Upper lobe of left lung (tissue), 6 donors: ENCODE measurements at regions not wholly inside any gene's neighbourhood (a gene's known extent, or its start where the extent isn't known, plus 50 kb on each side); places are given as distances from the start of the nearest gene placed in this dataset.

Source experiments
- ATAC-seq, 2 donors: fragments of 200-7000 bp; cut with Tn5 transposase; one replicate each; pipeline ENCODE4 v1.9.1; 2022; ENCODE audit warnings: mild to moderate bottlenecking in 2 of 2, moderate library complexity in 2 of 2; ENCODE audit not compliant: low FRiP score in 2 of 2
- DNase-seq, 2 donors: peaks; one replicate each; pipeline ENCODE4 v3.0.0-alpha.2; 2019 to 2020
- H3K27ac ChIP-seq, 4 donors: fragments of 200-600 bp; sonication (generic); one replicate each; pipeline ENCODE4 v1.5.1; 2016 to 2019
- H3K27me3 ChIP-seq, 4 donors: fragments of 200-600 bp; sonication (generic); one replicate each; pipeline ENCODE4 v1.5.1; 2017 to 2019
- H3K36me3 ChIP-seq, 4 donors: fragments of 200-600 bp; sonication (generic); one replicate each; pipeline ENCODE4 v1.5.1; 2016 to 2019
- H3K4me1 ChIP-seq, 4 donors: fragments of 200-600 bp; sonication (generic); one replicate each; pipeline ENCODE4 v1.5.1; 2018 to 2019
- H3K4me3 ChIP-seq, 4 donors: fragments of 200-600 bp; sonication (generic); one replicate each; pipeline ENCODE4 v1.5.1; 2017 to 2019; ENCODE audit warnings: mild to moderate bottlenecking in 2 of 4, moderate library complexity in 1 of 4
- H3K9me3 ChIP-seq, 4 donors: fragments of 200-600 bp; sonication (generic); one replicate each; pipeline ENCODE4 v1.5.1; 2018 to 2019
- CTCF ChIP-seq, 6 experiments: fragments of 450-650 bp in 4 of 6; fragments of 200-600 bp in 2 of 6; sonication (generic) in 2 of 6; IDR thresholded peaks; one replicate each; pipeline ENCODE4 v1.5.1; 2016 to 2019; ENCODE audit warnings: antibody characterized with exemption in 6 of 6
- EP300 ChIP-seq, 4 donors: sonication (generic); formaldehyde crosslinking; IDR thresholded peaks; one replicate each; pipeline ENCODE4 v1.5.1; 2017; ENCODE audit warnings: antibody characterized with exemption in 4 of 4, control low read depth in 2 of 4
- POLR2A ChIP-seq, 4 donors: fragments of 450-650 bp; IDR thresholded peaks; one replicate each; pipeline ENCODE4 v1.5.1; 2016 to 2017; ENCODE audit warnings: antibody characterized with exemption in 4 of 4, mild to moderate bottlenecking in 2 of 4
- POLR2AphosphoS5 ChIP-seq, 2 donors: sonication (generic); formaldehyde crosslinking; IDR thresholded peaks; one replicate each; pipeline ENCODE4 v1.5.1; 2017; ENCODE audit warnings: antibody characterized with exemption in 2 of 2
- WGBS, 2 donors: methylation state at CpG; one replicate each; pipeline ENCODE4 v1.1.5; 2017 to 2018; 5-methylcytosine and 5-hydroxymethylcytosine counted together
- donor health status: DM: no; HTN: no; CAD: no; lungs with moderate emphysema.
- donor health status: DM: no; HTN: yes; CAD: no; lungs with severe emphysema.

- no peak for DNase-seq
- TF ChIP-seq EP300 (IDR thresholded peaks at IDR 0.05) (no peak), POLR2AphosphoS5 (IDR thresholded peaks at IDR 0.05) (no peak), CTCF (IDR thresholded peaks at IDR 0.05) (no peak), POLR2A (IDR thresholded peaks at IDR 0.05) (no peak)
- Histone ChIP-seq H3K4me3 (no peak overlapping the region), H3K36me3 (no peaks in the 10 kb centered on the region), H3K27ac (no peak overlapping the region), H3K4me1 (no peaks in the 10 kb centered on the region), H3K9me3 (no peaks in the 10 kb centered on the region), H3K27me3 (no peaks in the 10 kb centered on the region)
- no peak for ATAC-seq
- 54 to 59% methylated on average over 2 of the region's 2 CpGs for WGBS, 2 donors
Observed at GRCh38 chr3:112773-113172, 83.8 kb upstream of the CHL1 start.

- no peaks in the 10 kb centered on the region for H3K9me3 ChIP-seq
- H3K4me1 ChIP-seq: no peaks in the 10 kb centered on the region
- TF ChIP-seq CTCF (IDR thresholded peaks at IDR 0.05): no peak
- TF ChIP-seq POLR2AphosphoS5 (IDR thresholded peaks at IDR 0.05): no peak
- no peak for TF ChIP-seq EP300 (IDR thresholded peaks at IDR 0.05)
- no peak for TF ChIP-seq POLR2A (IDR thresholded peaks at IDR 0.05)
- H3K4me3 ChIP-seq: no peak overlapping the region
- WGBS, 2 donors: 44 to 58% methylated on average over 1 of the region's 1 CpG
- no peaks in the 10 kb centered on the region for H3K27me3 ChIP-seq
- DNase-seq (no peak), ATAC-seq (no peak)
- no peak overlapping the region for H3K27ac ChIP-seq
- no peaks in the 10 kb centered on the region for H3K36me3 ChIP-seq
Observed at GRCh38 chr3:118666-119065, 77.9 kb upstream of the CHL1 start.

GRCh38 chr3:123341-123740, 73.2 kb upstream of the CHL1 start:
- H3K27ac ChIP-seq: no peak overlapping the region
- H3K36me3 ChIP-seq: no peaks in the 10 kb centered on the region
- no peak for DNase-seq
- H3K27me3 ChIP-seq: no peaks in the 10 kb centered on the region
- WGBS, 2 donors: 66 to 74% methylated on average over 4 of the region's 4 CpGs
- H3K9me3 ChIP-seq: no peaks in the 10 kb centered on the region
- no peak for TF ChIP-seq POLR2A (IDR thresholded peaks at IDR 0.05)
- TF ChIP-seq POLR2AphosphoS5 (IDR thresholded peaks at IDR 0.05): no peak
- no peak for TF ChIP-seq EP300 (IDR thresholded peaks at IDR 0.05)
- no peak for TF ChIP-seq CTCF (IDR thresholded peaks at IDR 0.05)
- no peak overlapping the region for H3K4me3 ChIP-seq
- no peaks in the 10 kb centered on the region for H3K4me1 ChIP-seq
- no peak for ATAC-seq

- WGBS, 2 donors: 61 to 64% methylated on average over 1 of the region's 1 CpG
- DNase-seq (no peak), ATAC-seq (no peak)
- no peaks in the 10 kb centered on the region for H3K27me3 ChIP-seq
- H3K9me3 ChIP-seq: no peaks in the 10 kb centered on the region
- TF ChIP-seq POLR2AphosphoS5 (IDR thresholded peaks at IDR 0.05) (no peak), POLR2A (IDR thresholded peaks at IDR 0.05) (no peak), CTCF (IDR thresholded peaks at IDR 0.05) (no peak), EP300 (IDR thresholded peaks at IDR 0.05) (no peak)
- no peak overlapping the region for H3K4me3 ChIP-seq
- no peaks in the 10 kb centered on the region for H3K36me3 ChIP-seq
- H3K27ac ChIP-seq: no peak overlapping the region
- H3K4me1 ChIP-seq: no peaks in the 10 kb centered on the region
Observed at GRCh38 chr3:124557-125179, 71.9 kb upstream of the CHL1 start.

- WGBS, 2 donors: 53 to 78% methylated on average over 3 of the region's 3 CpGs
- no peak overlapping the region for H3K27ac ChIP-seq
- no peak overlapping the region for H3K4me3 ChIP-seq
- DNase-seq (no peak), ATAC-seq (no peak)
- no peaks in the 10 kb centered on the region for H3K36me3 ChIP-seq
- no peaks in the 10 kb centered on the region for H3K27me3 ChIP-seq
- no peaks in the 10 kb centered on the region for H3K9me3 ChIP-seq
- no peaks in the 10 kb centered on the region for H3K4me1 ChIP-seq
- TF ChIP-seq CTCF (IDR thresholded peaks at IDR 0.05): no peak
- no peak for TF ChIP-seq POLR2AphosphoS5 (IDR thresholded peaks at IDR 0.05)
- no peak for TF ChIP-seq EP300 (IDR thresholded peaks at IDR 0.05)
- TF ChIP-seq POLR2A (IDR thresholded peaks at IDR 0.05): no peak
Observed at GRCh38 chr3:128515-129172, 67.9 kb upstream of the CHL1 start.
